ENCODE measurements at regions not wholly inside any gene's neighbourhood (a gene's known extent, or its start where the extent isn't known, plus 50 kb on each side); places are given as distances from the start of the nearest gene placed in this dataset.

DNA sequence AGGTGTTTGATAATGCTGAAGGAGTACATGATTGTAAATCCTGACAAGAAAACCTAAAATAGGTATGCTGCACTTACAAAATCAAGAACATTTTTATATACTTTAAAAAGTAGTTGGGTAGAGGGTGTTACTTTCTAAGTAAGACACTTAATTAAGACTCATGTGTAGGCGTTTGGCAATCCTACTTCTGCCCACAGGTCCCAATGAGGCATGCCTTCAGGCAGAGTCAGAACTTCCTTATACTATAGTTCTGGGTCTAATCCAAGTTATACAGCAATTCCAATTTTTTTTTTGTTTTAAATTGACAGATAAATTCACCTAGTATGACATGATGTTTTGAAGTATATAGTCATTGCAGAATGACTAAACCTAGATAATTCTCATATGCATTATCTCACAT lies 1188.5 kb upstream of the PHF14 start:
- no peak for ATAC-seq
- H3K27me3 ChIP-seq, result no peaks in the 10 kb centered on the region
- H3K36me3 ChIP-seq, result no peaks in the 10 kb centered on the region
- H3K4me3 ChIP-seq, result no peak overlapping the region
- no peaks in the 10 kb centered on the region for H3K9me3 ChIP-seq
- no peak for TF ChIP-seq CTCF (IDR thresholded peaks at IDR 0.05)
- intact Hi-C loops (cut with DNase I), result no loop called here
- no peak for DNase-seq
- H3K4me1 ChIP-seq, result no peaks in the 10 kb centered on the region
- no peak overlapping the region for H3K27ac ChIP-seq

DNA sequence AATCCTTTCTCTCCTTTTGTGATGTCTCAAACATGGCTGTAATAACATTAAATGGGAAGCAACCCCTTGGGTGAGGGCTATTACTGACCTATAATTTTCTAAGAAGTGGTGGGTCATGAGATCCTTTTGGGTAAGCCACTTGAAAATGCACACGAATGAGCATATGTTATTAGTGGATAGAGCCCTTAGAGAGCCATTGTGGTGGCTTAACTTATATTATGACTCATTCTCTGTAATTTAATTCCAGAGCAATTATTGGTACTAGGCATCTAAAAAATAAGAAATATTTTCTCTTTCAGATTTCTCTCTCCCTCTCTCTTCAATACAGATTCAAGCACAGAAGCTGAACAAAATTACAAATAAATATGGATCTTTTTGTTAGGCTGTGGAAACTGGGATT lies 1177.4 kb upstream of the PHF14 start:
- Histone ChIP-seq H3K36me3 (no peaks in the 10 kb centered on the region), H3K9me3 (no peaks in the 10 kb centered on the region), H3K27me3 (no peaks in the 10 kb centered on the region), H3K4me1 (no peaks in the 10 kb centered on the region), H3K27ac (no peak overlapping the region), H3K4me3 (no peak overlapping the region)
- DNase-seq (no peak), ATAC-seq (no peak)
- intact Hi-C loops (cut with DNase I), result no loop called here
- TF ChIP-seq CTCF (IDR thresholded peaks at IDR 0.05), result no peak

DNA sequence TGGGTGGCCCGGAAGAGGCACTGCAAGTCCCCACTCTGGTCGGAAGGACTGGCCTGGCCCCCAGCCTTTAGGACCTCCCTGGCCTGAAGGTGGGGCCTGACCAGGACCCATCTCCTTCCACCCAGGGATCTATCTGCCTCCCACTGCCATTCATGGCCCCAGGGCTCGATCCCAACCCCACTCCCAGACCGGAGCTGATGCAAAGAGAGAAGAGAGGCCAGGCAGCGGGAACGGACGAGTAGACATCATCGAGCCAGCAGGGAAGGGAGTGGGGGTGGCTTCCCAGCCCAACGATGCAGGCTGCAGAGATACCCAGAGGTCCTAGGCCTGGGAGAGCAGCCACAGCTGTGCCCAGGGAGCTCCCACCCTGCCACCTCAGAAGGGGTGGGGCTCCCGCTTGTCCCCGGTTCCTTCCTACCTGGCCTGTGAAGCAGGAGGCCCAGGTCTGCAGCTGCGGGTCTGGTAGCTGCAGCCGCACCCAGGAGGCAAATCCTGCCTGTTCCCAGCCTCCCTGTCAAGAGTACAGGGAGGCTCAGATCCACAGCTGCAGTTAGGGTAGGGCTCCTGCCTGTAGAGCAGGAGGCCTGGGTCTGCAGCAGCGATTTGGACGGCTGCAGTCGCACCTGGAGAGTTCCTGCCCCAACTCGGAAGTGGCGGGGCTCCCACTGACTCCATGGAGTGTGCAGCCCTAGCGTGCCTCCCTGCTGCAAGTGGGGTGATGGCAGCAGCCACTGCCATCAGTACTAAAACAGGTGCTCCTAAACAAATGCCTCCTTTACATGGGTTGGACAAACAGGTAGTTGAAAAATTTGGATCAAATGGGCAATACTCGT lies 1151.0 kb upstream of the PHF14 start:
- H3K36me3 ChIP-seq, result no peaks in the 10 kb centered on the region
- H3K4me3 ChIP-seq, result no peak overlapping the region
- ATAC-seq (peak; percentile 21), DNase-seq (peak; percentile 54)
- no peaks in the 10 kb centered on the region for H3K9me3 ChIP-seq
- H3K27me3 ChIP-seq, result no peaks in the 10 kb centered on the region
- TF ChIP-seq CTCF (IDR thresholded peaks at IDR 0.05), result no peak
- intact Hi-C loops (cut with DNase I), result no loop called here
- no peaks in the 10 kb centered on the region for H3K4me1 ChIP-seq
- no peak overlapping the region for H3K27ac ChIP-seq

DNA sequence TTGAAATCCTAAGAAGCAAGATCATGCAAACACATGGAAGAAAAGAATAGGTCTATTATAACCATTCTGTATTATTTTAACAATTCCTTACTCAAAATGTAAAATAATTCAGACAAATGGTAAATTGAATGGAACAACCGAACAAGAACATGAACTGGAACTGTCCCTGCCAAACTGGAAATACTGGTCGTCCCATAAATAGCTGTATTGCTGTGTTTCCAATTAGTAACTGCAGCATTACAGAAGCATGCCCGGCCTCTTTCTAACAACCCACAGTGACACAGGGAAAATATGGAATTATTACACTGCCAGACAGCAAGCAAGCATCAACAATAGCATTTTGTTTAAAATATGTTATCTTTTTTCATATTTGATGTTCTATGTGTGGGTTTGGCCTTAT lies 1138.5 kb upstream of the PHF14 start:
- no peak for ATAC-seq
- H3K27me3 ChIP-seq, result no peaks in the 10 kb centered on the region
- TF ChIP-seq CTCF (IDR thresholded peaks at IDR 0.05), result no peak

GRCh38 chr7:9836671-9837070 lies 1137.0 kb upstream of the PHF14 start:
- ATAC-seq (no peak), DNase-seq (no peak)
- Histone ChIP-seq H3K9me3 (no peaks in the 10 kb centered on the region), H3K4me1 (no peaks in the 10 kb centered on the region), H3K4me3 (no peak overlapping the region), H3K36me3 (no peaks in the 10 kb centered on the region), H3K27me3 (no peaks in the 10 kb centered on the region), H3K27ac (no peak overlapping the region)
- intact Hi-C loops (cut with DNase I), result no loop called here
- no peak for TF ChIP-seq CTCF (IDR thresholded peaks at IDR 0.05)

More for the DNA sequence above, 1138.5 kb upstream of the PHF14 start:
- Histone ChIP-seq H3K9me3 (no peaks in the 10 kb centered on the region), H3K27ac (no peak overlapping the region), H3K4me1 (no peaks in the 10 kb centered on the region), H3K4me3 (no peak overlapping the region), H3K36me3 (no peaks in the 10 kb centered on the region)
- no peak for DNase-seq
- intact Hi-C loops (cut with DNase I), result no loop called here

All from upper lobe of right lung (tissue), 1 donor.